HEK293 (cell line): ENCODE measurements at regions not wholly inside any gene's neighbourhood (a gene's known extent, or its start where the extent isn't known, plus 50 kb on each side); places are given as distances from the start of the nearest gene placed in this dataset.

Experiments used
- CTCF ChIA-PET: fragments of 350-600 bp; formaldehyde crosslinking; extraction: SDS; loops from one replicate; lab custom pipeline; 2021; ENCODE audit warnings: antibody characterized with exemption; lab: Yijun Ruan, JAX
- POLR2A ChIA-PET: fragments of 300-600 bp; formaldehyde crosslinking; extraction: SDS; loops from one replicate; lab custom pipeline; 2020; ENCODE audit warnings: antibody characterized with exemption, inconsistent platforms; lab: Yijun Ruan, JAX
- H3K27ac ChIP-seq: fragments of 200-500 bp; sonication (Bioruptor generic); 2 replicates; pipeline ENCODE4 v1.5.1; 2014; ENCODE audit warnings: low read depth, low read length, control low read depth, inconsistent platforms; ENCODE audit errors: extremely low read depth
- H3K36me3 ChIP-seq, 2 experiments: fragments of 200-500 bp in 1 of 2; sonication (Bioruptor generic) in 1 of 2; 1 replicate in 1 of 2; 2 replicates in 1 of 2; pipeline ENCODE4 v1.5.1; 2014 to 2017; ENCODE audit warnings: inconsistent platforms in 2 of 2, low read length in 2 of 2; ENCODE audit not compliant: control insufficient read depth in 2 of 2, insufficient read depth in 1 of 2
- H3K4me1 ChIP-seq: fragments of 200-500 bp; sonication (Bioruptor generic); 2 replicates; pipeline ENCODE4 v1.5.1; 2014; ENCODE audit warnings: mild to moderate bottlenecking, low read length, inconsistent platforms; ENCODE audit not compliant: control insufficient read depth, insufficient read depth
- H3K4me3 ChIP-seq: 2 replicates; pipeline ENCODE4 v1.5.1; 2011; ENCODE audit warnings: low read depth, mild to moderate bottlenecking, control low read depth, low read length, moderate library complexity
- H3K9me3 ChIP-seq: fragments of 200-500 bp; sonication (Bioruptor generic); 2 replicates; pipeline ENCODE4 v1.5.1; 2014; ENCODE audit warnings: low read depth, low read length, inconsistent platforms; ENCODE audit not compliant: control insufficient read depth, insufficient read depth
- GLI4 ChIP-seq: fragments of 450-650 bp; formaldehyde crosslinking; IDR thresholded peaks from 2 replicates; pipeline ENCODE4 v1.5.1; 2016; ENCODE audit warnings: missing biosample characterization, missing genetic modification characterization
- GLIS1 ChIP-seq: fragments of 450-650 bp; formaldehyde crosslinking; IDR thresholded peaks from 2 replicates; pipeline ENCODE4 v1.5.1; 2016; ENCODE audit warnings: missing biosample characterization, missing genetic modification characterization
- HOXA7 ChIP-seq: sonication (generic); formaldehyde crosslinking; IDR thresholded peaks from 2 replicates; pipeline ENCODE4 v1.8.1; 2022; ENCODE audit warnings: missing genetic modification reagents, borderline replicate concordance
- KLF1 ChIP-seq: fragments of 450-650 bp; formaldehyde crosslinking; IDR thresholded peaks from 2 replicates; pipeline ENCODE4 v1.5.1; 2016; ENCODE audit warnings: missing biosample characterization, missing genetic modification characterization
- MEIS1 ChIP-seq: sonication (generic); formaldehyde crosslinking; IDR thresholded peaks from 2 replicates; pipeline ENCODE4 v1.8.1; 2022; ENCODE audit warnings: missing genetic modification reagents, mild to moderate bottlenecking, borderline replicate concordance
- PATZ1 ChIP-seq: fragments of 450-650 bp; formaldehyde crosslinking; IDR thresholded peaks from 2 replicates; pipeline ENCODE4 v1.5.1; 2016; ENCODE audit warnings: missing biosample characterization, missing genetic modification characterization
- PBX3 ChIP-seq: sonication (generic); formaldehyde crosslinking; IDR thresholded peaks from 2 replicates; pipeline ENCODE4 v1.8.1; 2022; ENCODE audit warnings: mild to moderate bottlenecking, moderate library complexity, missing genetic modification reagents
- RBAK ChIP-seq: fragments of 450-650 bp; formaldehyde crosslinking; IDR thresholded peaks from 2 replicates; pipeline ENCODE4 v1.5.1; 2016; ENCODE audit warnings: missing biosample characterization, missing genetic modification characterization
- ZFP41 ChIP-seq: fragments of 450-650 bp; formaldehyde crosslinking; IDR thresholded peaks from 2 replicates; pipeline ENCODE4 v1.5.1; 2016; ENCODE audit warnings: missing biosample characterization, missing genetic modification characterization, borderline replicate concordance
- ZIC2 ChIP-seq: fragments of 450-650 bp; formaldehyde crosslinking; IDR thresholded peaks from 2 replicates; pipeline ENCODE4 v1.5.1; 2016; ENCODE audit warnings: missing biosample characterization, missing genetic modification characterization
- ZNF112 ChIP-seq: fragments of 450-650 bp; formaldehyde crosslinking; IDR thresholded peaks from 2 replicates; pipeline ENCODE4 v1.5.0; 2017; ENCODE audit warnings: missing biosample characterization, missing genetic modification characterization
- ZNF146 ChIP-seq: fragments of 450-650 bp; formaldehyde crosslinking; IDR thresholded peaks from 2 replicates; pipeline ENCODE4 v1.5.1; 2016; ENCODE audit warnings: missing biosample characterization, missing genetic modification characterization
- ZNF157 ChIP-seq: fragments of 450-650 bp; formaldehyde crosslinking; IDR thresholded peaks from 2 replicates; pipeline ENCODE4 v1.5.1; 2016; ENCODE audit warnings: missing biosample characterization, missing genetic modification characterization
- ZNF19 ChIP-seq: fragments of 450-650 bp; formaldehyde crosslinking; IDR thresholded peaks from 2 replicates; pipeline ENCODE4; 2016; ENCODE audit warnings: missing biosample characterization, missing genetic modification characterization, low read depth
- ZNF302 ChIP-seq: fragments of 450-650 bp; formaldehyde crosslinking; IDR thresholded peaks from 2 replicates; pipeline ENCODE4 v1.5.1; 2016; ENCODE audit warnings: missing biosample characterization, missing genetic modification characterization, low read depth
- ZNF335 ChIP-seq: fragments of 450-650 bp; formaldehyde crosslinking; conservative IDR thresholded peaks from 2 replicates; pipeline ENCODE4 v1.5.1; 2016; ENCODE audit warnings: missing biosample characterization, missing genetic modification characterization
- ZNF404 ChIP-seq: fragments of 450-650 bp; formaldehyde crosslinking; IDR thresholded peaks from 2 replicates; pipeline ENCODE4 v1.5.1; 2017; ENCODE audit warnings: missing biosample characterization, missing genetic modification characterization
- ZNF423 ChIP-seq: fragments of 450-650 bp; formaldehyde crosslinking; IDR thresholded peaks from 2 replicates; pipeline ENCODE4 v1.5.1; 2016; ENCODE audit warnings: missing biosample characterization, missing genetic modification characterization
- ZNF529 ChIP-seq: fragments of 450-650 bp; formaldehyde crosslinking; IDR thresholded peaks from 2 replicates; pipeline ENCODE4 v1.5.1; 2017; ENCODE audit warnings: missing genetic modification characterization, missing biosample characterization; ENCODE audit not compliant: insufficient replicate concordance
- ZNF555 ChIP-seq: fragments of 450-650 bp; formaldehyde crosslinking; conservative IDR thresholded peaks from 2 replicates; pipeline ENCODE4 v1.5.1; 2017; ENCODE audit warnings: missing biosample characterization, mild to moderate bottlenecking, missing genetic modification characterization, inconsistent platforms
- ZNF560 ChIP-seq: fragments of 450-650 bp; formaldehyde crosslinking; IDR thresholded peaks from 2 replicates; pipeline ENCODE4 v1.5.1; 2017; ENCODE audit warnings: missing biosample characterization, missing genetic modification characterization, borderline replicate concordance
- ZNF610 ChIP-seq: fragments of 450-650 bp; formaldehyde crosslinking; IDR thresholded peaks from 2 replicates; pipeline ENCODE4 v1.5.1; 2016; ENCODE audit warnings: missing biosample characterization, missing genetic modification characterization, borderline replicate concordance
- ZNF658 ChIP-seq: fragments of 450-650 bp; formaldehyde crosslinking; IDR thresholded peaks from 2 replicates; pipeline ENCODE4; 2016; ENCODE audit warnings: missing biosample characterization, missing genetic modification characterization
- TF ChIP-seq, protein P1 (sequence below): fragments of 450-650 bp; formaldehyde crosslinking; IDR thresholded peaks from 2 replicates; pipeline ENCODE4 v1.5.1; 2016; ENCODE audit warnings: missing biosample characterization, missing genetic modification characterization

GRCh38 chr6:26226579-26226967, 138.4 kb upstream of the BTN3A2 start:
- CTCF ChIA-PET, result interaction anchor here (0.7 to 1.5 kb wide), 2 partner anchors 10 to 17 kb away, joined by 3 read pairs; a partner anchor contains a TSS
- POLR2A ChIA-PET, result interaction anchor here (0.7 to 5.4 kb wide), 3 partner anchors 10 to 1584 kb away, joined by 3 to 35 read pairs (median 11); a partner anchor contains a TSS

DNA sequence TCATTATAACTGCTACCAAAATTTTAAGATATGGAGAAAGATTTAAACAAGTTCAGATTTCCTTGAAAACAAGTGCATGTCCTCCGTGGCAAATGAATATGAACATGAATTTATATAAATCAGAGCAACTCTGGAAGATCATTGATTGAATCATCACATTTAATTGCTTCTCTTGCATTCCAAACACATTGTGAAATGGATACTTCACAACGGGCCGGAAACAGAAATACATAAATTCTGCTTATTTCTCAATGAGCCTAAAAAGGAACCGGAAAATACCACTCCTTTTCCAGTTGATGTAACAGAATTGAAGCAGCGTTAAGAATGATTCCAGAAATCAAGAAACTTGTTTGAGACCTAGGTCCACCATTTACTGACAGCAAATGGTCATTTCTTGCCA, 134.6 kb upstream of the BTN3A2 start:
- no peak overlapping the region for H3K27ac ChIP-seq
- CTCF ChIA-PET, result no interaction called here
- H3K4me1 ChIP-seq, result no peaks in the 10 kb centered on the region
- peaks cover 0 to 6% of the 10 kb centered on the region in 2 experiments; a peak in 1 of 3 replicates for H3K36me3 ChIP-seq
- TF ChIP-seq ZNF19, result no peak
- no peak for TF ChIP-seq ZNF560 (tag by site-specific recombination)
- TF ChIP-seq RBAK (tag by site-specific recombination), result no peak
- TF ChIP-seq ZNF335 (tag by site-specific recombination), result no peak
- TF ChIP-seq PATZ1 (tag by site-specific recombination), result no peak
- no peak for TF ChIP-seq GLIS1 (tag by site-specific recombination)
- TF ChIP-seq ZNF658 (tag by site-specific recombination), result no peak
- no peak for TF ChIP-seq ZNF423 (tag by site-specific recombination)
- TF ChIP-seq ZNF404, result no peak
- TF ChIP-seq ZIC2, result no peak
- no peak for TF ChIP-seq MEIS1
- H3K4me3 ChIP-seq, result no peak overlapping the region
- POLR2A ChIA-PET, result no interaction called here
- H3K9me3 ChIP-seq, result no peaks in the 10 kb centered on the region

More at GRCh38 chr6:26226579-26226967, 138.4 kb upstream of the BTN3A2 start:
- no peak overlapping the region for H3K27ac ChIP-seq
- H3K9me3 ChIP-seq, result no peaks in the 10 kb centered on the region
- H3K4me3 ChIP-seq, result no peak overlapping the region
- TF ChIP-seq ZNF555 (tag by site-specific recombination), result no peak
- no peak for TF ChIP-seq KLF1 (tag by site-specific recombination)
- no peak for TF ChIP-seq ZNF302 (tag by site-specific recombination)
- H3K36me3 ChIP-seq, result peaks cover 0 to 12% of the 10 kb centered on the region in 2 experiments; a peak in 1 of 3 replicates
- H3K4me1 ChIP-seq, result no peaks in the 10 kb centered on the region

GRCh38 chr6:26231006-26231587, 133.9 kb upstream of the BTN3A2 start:
- no peaks in the 10 kb centered on the region for H3K4me1 ChIP-seq
- no peak for TF ChIP-seq ZNF157 (tag by site-specific recombination)
- no peak for TF ChIP-seq ZNF529 (tag by site-specific recombination)
- TF ChIP-seq, all 188 proteins: peak for 0
- Histone ChIP-seq H3K27ac (no peak overlapping the region), H3K9me3 (no peaks in the 10 kb centered on the region), H3K4me3 (no peak overlapping the region), H3K36me3 (no peaks in the 10 kb centered on the region)
- CTCF ChIA-PET, result no interaction called here
- POLR2A ChIA-PET, result no interaction called here

- no peaks in the 10 kb centered on the region for H3K36me3 ChIP-seq
- no peaks in the 10 kb centered on the region for H3K4me1 ChIP-seq
- CTCF ChIA-PET, result interaction anchor here (0.6 kb wide), 1 partner anchor 941 kb away, joined by 3 read pairs; no protein-coding TSS in a partner anchor
- H3K4me3 ChIP-seq, result no peak overlapping the region
- H3K9me3 ChIP-seq, result no peaks in the 10 kb centered on the region
- H3K27ac ChIP-seq, result no peak overlapping the region
- POLR2A ChIA-PET, result interaction anchor here (1.2 kb wide), 1 partner anchor 15 kb away, joined by 3 read pairs; no protein-coding TSS in a partner anchor
- TF ChIP-seq, protein P1, sequence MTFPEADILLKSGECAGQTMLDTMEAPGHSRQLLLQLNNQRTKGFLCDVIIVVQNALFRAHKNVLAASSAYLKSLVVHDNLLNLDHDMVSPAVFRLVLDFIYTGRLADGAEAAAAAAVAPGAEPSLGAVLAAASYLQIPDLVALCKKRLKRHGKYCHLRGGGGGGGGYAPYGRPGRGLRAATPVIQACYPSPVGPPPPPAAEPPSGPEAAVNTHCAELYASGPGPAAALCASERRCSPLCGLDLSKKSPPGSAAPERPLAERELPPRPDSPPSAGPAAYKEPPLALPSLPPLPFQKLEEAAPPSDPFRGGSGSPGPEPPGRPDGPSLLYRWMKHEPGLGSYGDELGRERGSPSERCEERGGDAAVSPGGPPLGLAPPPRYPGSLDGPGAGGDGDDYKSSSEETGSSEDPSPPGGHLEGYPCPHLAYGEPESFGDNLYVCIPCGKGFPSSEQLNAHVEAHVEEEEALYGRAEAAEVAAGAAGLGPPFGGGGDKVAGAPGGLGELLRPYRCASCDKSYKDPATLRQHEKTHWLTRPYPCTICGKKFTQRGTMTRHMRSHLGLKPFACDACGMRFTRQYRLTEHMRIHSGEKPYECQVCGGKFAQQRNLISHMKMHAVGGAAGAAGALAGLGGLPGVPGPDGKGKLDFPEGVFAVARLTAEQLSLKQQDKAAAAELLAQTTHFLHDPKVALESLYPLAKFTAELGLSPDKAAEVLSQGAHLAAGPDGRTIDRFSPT (tag by site-specific recombination), result no peak
- TF ChIP-seq ZFP41 (no peak), ZNF146 (no peak), GLI4 (no peak), HOXA7 (CRISPR knock-in tag) (no peak), PBX3 (CRISPR knock-in tag) (no peak), ZNF610 (no peak), ZNF112 (tag by site-specific recombination) (no peak)
Measured at GRCh38 chr6:26232306-26232939, 132.6 kb upstream of the BTN3A2 start.
